Activated T-cell treated with anti-CD3 and anti-CD28 coated beads, Interleukin-2, amount 50 U/mL, for 4 hours (primary cell): ENCODE measurements at regions not wholly inside any gene's neighbourhood (a gene's known extent, or its start where the extent isn't known, plus 50 kb on each side); places are given as distances from the start of the nearest gene placed in this dataset.

Experiments used
- ATAC-seq, 2 donors: fragments of 200-7000 bp; cut with Tn5 transposase; one replicate each; pipeline ENCODE4 v1.10.0; 2021
- DNase-seq: peaks from one replicate; pipeline ENCODE4 v3.0.0-alpha.2; 2020
- H3K27me3 Mint-ChIP-seq: one replicate; pipeline ENCODE4 v1.8.0; 2021; ENCODE audit warnings: low read depth, mixed read lengths
- H3K36me3 Mint-ChIP-seq: one replicate; pipeline ENCODE4 v1.8.0; 2022; ENCODE audit warnings: mixed read lengths; ENCODE audit not compliant: insufficient read depth
- H3K4me1 Mint-ChIP-seq: one replicate; pipeline ENCODE4 v1.8.0; 2021; ENCODE audit warnings: low read depth, mixed read lengths
- H3K4me3 Mint-ChIP-seq: one replicate; pipeline ENCODE4 v1.8.0; 2021; ENCODE audit warnings: mild to moderate bottlenecking, moderate library complexity, mixed read lengths
- H3K9me3 Mint-ChIP-seq: one replicate; pipeline ENCODE4 v1.8.0; 2021; ENCODE audit warnings: mixed read lengths

GRCh38 chr11:134488913-134489312, 76.9 kb upstream of the B3GAT1 start:
- Mint-ChIP-seq H3K36me3 (no peaks in the 10 kb centered on the region), H3K27me3 (peaks cover 8% of the 10 kb centered on the region), H3K4me1 (no peaks in the 10 kb centered on the region), H3K9me3 (no peaks in the 10 kb centered on the region), H3K4me3 (no peak overlapping the region)
- ATAC-seq, result no peak
- DNase-seq, result no peak

- DNase-seq (no peak), ATAC-seq (no peak)
- peaks cover 8% of the 10 kb centered on the region for H3K27me3 Mint-ChIP-seq
Measured at GRCh38 chr11:134488512-134488911, 76.5 kb upstream of the B3GAT1 start.

GRCh38 chr11:134487696-134488095, 75.7 kb upstream of the B3GAT1 start:
- Mint-ChIP-seq H3K4me1 (no peaks in the 10 kb centered on the region), H3K4me3 (no peak overlapping the region), H3K27me3 (peaks cover 8% of the 10 kb centered on the region), H3K9me3 (no peaks in the 10 kb centered on the region), H3K36me3 (no peaks in the 10 kb centered on the region)
- DNase-seq (no peak), ATAC-seq (no peak)

More at GRCh38 chr11:134488512-134488911, 76.5 kb upstream of the B3GAT1 start:
- H3K36me3 Mint-ChIP-seq, result no peaks in the 10 kb centered on the region
- no peaks in the 10 kb centered on the region for H3K4me1 Mint-ChIP-seq
- H3K9me3 Mint-ChIP-seq, result no peaks in the 10 kb centered on the region
- no peak overlapping the region for H3K4me3 Mint-ChIP-seq

DNA sequence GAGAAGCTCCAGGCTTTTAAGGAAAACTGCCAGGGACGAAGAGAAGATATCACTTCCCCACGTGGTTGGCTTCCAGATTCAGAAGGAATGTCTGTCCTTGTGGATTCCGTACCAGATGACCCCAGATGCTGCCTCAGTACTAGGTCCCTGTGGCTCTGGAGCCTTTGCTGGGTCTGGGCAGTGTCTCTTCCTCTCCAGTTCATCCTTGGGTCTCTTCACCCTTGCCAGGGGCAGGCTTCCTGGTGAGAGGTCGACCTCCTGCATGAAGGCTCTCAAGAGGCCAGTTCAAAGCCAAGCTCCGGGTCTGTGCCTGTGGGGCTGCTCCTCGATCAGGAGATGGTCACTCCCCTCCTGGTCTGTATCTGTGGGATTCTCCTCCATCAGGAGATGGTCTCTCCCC, 74.7 kb upstream of the B3GAT1 start:
- no peak for ATAC-seq
- peaks cover 8% of the 10 kb centered on the region for H3K27me3 Mint-ChIP-seq
- no peak for DNase-seq
- no peaks in the 10 kb centered on the region for H3K9me3 Mint-ChIP-seq
- no peaks in the 10 kb centered on the region for H3K4me1 Mint-ChIP-seq
- H3K36me3 Mint-ChIP-seq, result no peaks in the 10 kb centered on the region
- no peak overlapping the region for H3K4me3 Mint-ChIP-seq

DNA sequence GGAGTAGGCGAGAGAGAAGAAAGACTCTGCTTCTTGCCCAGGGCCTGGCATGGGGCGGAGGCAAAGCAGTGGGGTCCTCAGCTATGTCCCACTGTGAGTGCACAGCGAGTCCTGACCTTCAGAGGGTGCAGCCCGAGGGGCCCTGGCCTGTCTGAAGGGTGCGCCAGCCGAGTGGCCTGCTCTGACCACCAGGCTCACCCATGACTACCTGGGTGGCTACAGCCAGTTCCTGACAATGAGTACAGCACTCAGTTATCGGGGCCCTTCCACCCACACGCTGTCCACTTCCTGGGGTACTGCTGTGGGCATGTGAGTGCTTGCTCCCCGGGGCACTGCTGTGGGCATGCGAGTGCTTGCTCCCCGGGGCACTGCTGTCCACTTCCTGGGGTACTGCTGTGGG, 74.1 kb upstream of the B3GAT1 start:
- Mint-ChIP-seq H3K4me1 (no peaks in the 10 kb centered on the region), H3K27me3 (peaks cover 8% of the 10 kb centered on the region), H3K9me3 (no peaks in the 10 kb centered on the region), H3K36me3 (no peaks in the 10 kb centered on the region), H3K4me3 (no peak overlapping the region)
- no peak for ATAC-seq
- DNase-seq, result no peak

DNA sequence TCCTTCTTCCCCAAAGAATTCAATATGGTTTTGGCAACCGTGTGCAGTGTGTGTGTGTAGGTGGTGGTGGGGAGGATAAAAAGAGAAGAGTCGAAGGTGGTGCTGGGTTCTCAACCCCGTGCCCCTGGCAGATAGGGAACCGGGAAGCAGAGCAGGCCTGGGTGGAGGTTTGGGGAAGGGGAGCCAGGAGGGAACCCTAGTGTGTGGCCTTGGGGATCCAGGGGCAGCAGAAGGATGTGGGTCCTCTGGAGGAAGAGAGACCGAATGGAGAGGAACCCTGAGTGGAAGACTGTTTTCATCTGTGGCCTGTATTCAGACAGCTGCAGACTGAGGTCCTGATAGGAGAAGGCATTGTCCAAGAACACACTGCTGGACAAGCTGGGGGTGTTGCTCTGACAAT, 73.3 kb upstream of the B3GAT1 start:
- peaks cover 9% of the 10 kb centered on the region for H3K27me3 Mint-ChIP-seq
- ATAC-seq (no peak), DNase-seq (no peak)
- no peaks in the 10 kb centered on the region for H3K9me3 Mint-ChIP-seq
- no peaks in the 10 kb centered on the region for H3K4me1 Mint-ChIP-seq
- H3K36me3 Mint-ChIP-seq, result no peaks in the 10 kb centered on the region
- no peak overlapping the region for H3K4me3 Mint-ChIP-seq

GRCh38 chr11:134483857-134484256, 71.8 kb upstream of the B3GAT1 start:
- Mint-ChIP-seq H3K4me1 (no peaks in the 10 kb centered on the region), H3K9me3 (no peaks in the 10 kb centered on the region), H3K27me3 (peaks cover 7% of the 10 kb centered on the region), H3K36me3 (no peaks in the 10 kb centered on the region), H3K4me3 (no peak overlapping the region)
- no peak for DNase-seq
- ATAC-seq, result no peak

- ATAC-seq, result no peak
- DNase-seq, result no peak
- Mint-ChIP-seq H3K4me3 (no peak overlapping the region), H3K27me3 (peaks cover 7% of the 10 kb centered on the region), H3K9me3 (no peaks in the 10 kb centered on the region), H3K4me1 (no peaks in the 10 kb centered on the region), H3K36me3 (no peaks in the 10 kb centered on the region)
Measured at GRCh38 chr11:134483291-134483690, 71.2 kb upstream of the B3GAT1 start.

DNA sequence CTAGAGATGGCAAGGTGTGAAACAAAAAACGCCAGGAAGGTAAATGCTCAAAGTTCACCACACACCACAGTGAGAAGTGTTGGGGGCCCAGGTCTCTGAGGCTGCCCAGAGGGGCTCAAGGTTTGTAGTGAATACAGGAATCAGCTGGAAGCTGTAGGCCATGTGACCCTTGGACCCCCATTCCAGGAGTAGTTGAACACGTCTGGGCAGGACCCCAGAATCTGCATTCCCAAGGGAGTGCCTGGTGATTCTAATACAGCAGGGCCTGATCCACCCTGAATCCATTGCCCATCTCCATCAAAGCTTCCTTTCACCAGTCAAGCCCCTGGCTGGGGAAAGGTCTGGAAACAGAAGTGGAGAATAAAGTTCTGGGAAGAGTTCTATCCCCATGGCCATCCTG, 70.8 kb upstream of the B3GAT1 start:
- DNase-seq, result no peak
- H3K4me1 Mint-ChIP-seq, result no peaks in the 10 kb centered on the region
- no peak for ATAC-seq
- H3K36me3 Mint-ChIP-seq, result no peaks in the 10 kb centered on the region
- no peak overlapping the region for H3K4me3 Mint-ChIP-seq
- peaks cover 7% of the 10 kb centered on the region for H3K27me3 Mint-ChIP-seq
- H3K9me3 Mint-ChIP-seq, result no peaks in the 10 kb centered on the region

DNA sequence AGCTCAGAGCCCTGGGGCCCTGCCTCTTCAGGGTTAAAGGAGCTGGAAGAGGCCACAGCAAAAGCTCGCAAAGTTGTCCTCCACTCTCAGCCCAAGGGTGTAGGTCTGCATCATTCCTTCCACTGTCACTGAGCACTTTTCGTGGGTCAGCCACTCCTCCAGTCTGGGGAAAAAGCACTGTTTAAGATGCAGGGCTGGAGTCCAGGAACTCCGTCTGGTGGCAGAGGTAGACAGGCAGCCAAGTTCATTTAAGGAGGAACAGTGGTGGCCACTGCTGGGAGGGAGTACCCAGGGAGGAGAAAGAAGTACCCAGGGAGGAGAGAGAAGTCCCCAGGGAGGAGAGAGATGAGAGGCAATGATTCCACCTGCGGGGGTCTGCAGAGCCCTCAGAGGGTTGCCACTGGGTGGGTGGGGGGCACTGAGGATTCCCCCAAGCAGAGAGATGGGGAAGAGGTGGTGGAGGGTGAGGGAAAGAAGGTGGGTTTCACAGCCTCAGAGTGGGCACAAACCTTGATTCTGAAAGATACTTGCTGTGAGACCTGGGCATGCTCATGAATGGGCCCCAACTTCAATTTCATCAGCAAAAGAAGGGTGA, 70.0 kb upstream of the B3GAT1 start:
- no peaks in the 10 kb centered on the region for H3K9me3 Mint-ChIP-seq
- H3K4me1 Mint-ChIP-seq, result no peaks in the 10 kb centered on the region
- DNase-seq, result no peak
- no peak for ATAC-seq
- peaks cover 7% of the 10 kb centered on the region for H3K27me3 Mint-ChIP-seq
- no peaks in the 10 kb centered on the region for H3K36me3 Mint-ChIP-seq
- no peak overlapping the region for H3K4me3 Mint-ChIP-seq

DNA sequence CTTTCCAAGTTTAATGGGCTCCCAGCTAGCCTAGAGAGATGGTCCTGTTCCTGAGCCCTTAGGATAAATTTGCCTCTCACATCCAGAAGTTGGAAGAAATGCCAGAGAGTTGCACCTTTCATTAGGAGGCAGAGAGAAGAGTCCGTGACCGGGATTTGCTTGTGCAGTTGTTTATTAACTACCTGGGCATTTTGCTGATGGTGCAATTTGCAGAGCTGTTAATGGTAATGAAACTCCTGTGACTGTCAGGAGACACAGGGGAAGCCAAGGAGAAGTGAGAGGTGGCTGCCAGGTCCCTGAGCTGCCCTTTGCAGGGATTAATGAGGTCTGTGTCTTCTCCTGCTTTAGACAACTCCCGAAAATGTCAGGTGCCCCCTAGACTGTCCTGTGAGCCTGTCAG, 69.1 kb upstream of the B3GAT1 start:
- Mint-ChIP-seq H3K4me3 (no peak overlapping the region), H3K36me3 (no peaks in the 10 kb centered on the region), H3K9me3 (no peaks in the 10 kb centered on the region), H3K27me3 (peaks cover 3% of the 10 kb centered on the region), H3K4me1 (no peaks in the 10 kb centered on the region)
- DNase-seq (no peak), ATAC-seq (no peak)

- H3K4me3 Mint-ChIP-seq, result no peak overlapping the region
- no peaks in the 10 kb centered on the region for H3K36me3 Mint-ChIP-seq
- H3K27me3 Mint-ChIP-seq, result peaks cover 2% of the 10 kb centered on the region
- H3K9me3 Mint-ChIP-seq, result no peaks in the 10 kb centered on the region
- ATAC-seq, result no peak
- H3K4me1 Mint-ChIP-seq, result no peaks in the 10 kb centered on the region
- DNase-seq, result no peak
Measured at GRCh38 chr11:134480136-134480712, 68.2 kb upstream of the B3GAT1 start.

GRCh38 chr11:134479206-134480135, 67.4 kb upstream of the B3GAT1 start:
- Mint-ChIP-seq H3K4me3 (no peak overlapping the region), H3K36me3 (no peaks in the 10 kb centered on the region), H3K9me3 (no peaks in the 10 kb centered on the region), H3K27me3 (peaks cover 6% of the 10 kb centered on the region), H3K4me1 (no peaks in the 10 kb centered on the region)
- ATAC-seq (no peak), DNase-seq (no peak)

- ATAC-seq, result no peak
- H3K4me1 Mint-ChIP-seq, result no peaks in the 10 kb centered on the region
- peaks cover 14% of the 10 kb centered on the region for H3K27me3 Mint-ChIP-seq
Measured at GRCh38 chr11:134478611-134479010, 66.6 kb upstream of the B3GAT1 start.

DNA sequence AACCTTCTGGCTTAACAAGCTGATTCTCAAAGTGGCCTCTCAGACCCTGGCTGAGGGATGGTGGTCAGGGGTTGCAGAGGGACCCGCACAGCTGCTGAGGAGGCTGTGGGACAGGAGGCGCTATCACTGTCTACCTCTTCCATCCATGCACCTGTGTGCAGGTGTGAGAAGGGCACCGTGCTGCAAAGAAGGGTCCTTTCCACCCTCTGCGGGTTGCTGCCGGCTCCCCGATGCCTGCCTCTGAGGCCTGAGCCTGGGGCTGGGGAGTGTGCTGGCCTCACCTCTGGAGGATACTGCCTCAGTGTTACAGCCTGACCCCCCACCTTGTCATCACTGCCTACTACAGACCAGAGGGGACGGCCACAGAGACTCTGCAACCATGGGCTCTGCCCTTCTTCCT, 66.1 kb upstream of the B3GAT1 start:
- Mint-ChIP-seq H3K4me3 (no peak overlapping the region), H3K36me3 (no peaks in the 10 kb centered on the region), H3K4me1 (no peaks in the 10 kb centered on the region), H3K9me3 (no peaks in the 10 kb centered on the region), H3K27me3 (peaks cover 18% of the 10 kb centered on the region)
- no peak for DNase-seq
- ATAC-seq, result no peak

More at GRCh38 chr11:134478611-134479010, 66.6 kb upstream of the B3GAT1 start:
- Mint-ChIP-seq H3K4me3 (no peak overlapping the region), H3K36me3 (no peaks in the 10 kb centered on the region), H3K9me3 (no peaks in the 10 kb centered on the region)
- no peak for DNase-seq
